ENCODE measurements at regions not wholly inside any gene's neighbourhood (a gene's known extent, or its start where the extent isn't known, plus 50 kb on each side); places are given as distances from the start of the nearest gene placed in this dataset.
"Not testable (repeated sequence)": the region's sequence is repeated elsewhere in the genome, so short reads cannot be mapped to it uniquely, and the experiment has no call there.

DNA sequence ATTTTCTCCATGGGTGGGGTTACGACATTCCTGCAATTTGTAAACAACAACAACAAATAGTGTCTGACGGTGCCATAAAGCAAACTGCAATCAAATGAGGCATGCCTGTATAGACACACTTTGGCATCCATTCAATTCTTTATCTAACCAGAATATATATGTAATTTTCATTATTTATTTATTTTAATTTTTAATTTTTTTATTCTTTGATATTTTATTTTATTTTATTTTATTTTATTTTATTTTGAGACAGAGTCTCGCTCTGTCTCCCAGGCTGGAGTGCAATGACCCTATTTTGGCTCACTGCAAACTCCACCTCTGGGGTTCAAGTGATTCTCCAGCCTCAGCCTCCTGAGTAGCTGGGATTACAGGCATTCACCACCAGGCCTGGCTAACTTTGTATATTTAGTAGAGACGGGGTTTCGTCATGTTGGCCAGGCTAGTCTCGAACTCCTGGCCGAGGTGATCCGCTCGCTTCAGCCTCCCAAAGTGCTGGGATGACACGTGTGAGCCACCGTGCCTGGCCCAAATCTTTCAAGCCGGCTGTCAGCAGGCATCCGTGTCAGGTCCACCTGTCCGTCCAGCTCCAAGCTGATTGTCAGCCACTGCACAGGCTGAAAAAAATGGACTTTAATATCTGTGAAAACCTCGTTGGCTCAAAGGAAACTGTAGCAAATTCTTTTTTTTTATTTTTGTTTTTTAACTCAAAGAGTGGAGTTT lies 200.8 kb downstream of the ASMT start:
- H3K9ac ChIP-seq (ENCODE audit: low read depth, low read length, poor library complexity, severe bottlenecking), result no peak overlapping the region
- no peaks in the 10 kb centered on the region for H3K9me3 ChIP-seq (ENCODE audit: insufficient read depth, low read depth, low read length)
- no peak overlapping the region for H2AFZ ChIP-seq (ENCODE audit: low read length)
- no peaks in the 10 kb centered on the region for H3K36me3 ChIP-seq (ENCODE audit: insufficient read depth, low read length)
- H3F3A ChIP-seq (ENCODE audit: low read depth), result no peaks in the 10 kb centered on the region
- H3K27me3 ChIP-seq (ENCODE audit: insufficient read depth, low read length, poor library complexity, severe bottlenecking), result no peaks in the 10 kb centered on the region
- no peak overlapping the region for H3K4me2 ChIP-seq (ENCODE audit: low read depth, low read length, poor library complexity, severe bottlenecking)
- no peaks in the 10 kb centered on the region for H4K20me1 ChIP-seq (ENCODE audit: insufficient read depth, low read length, poor library complexity, severe bottlenecking)
- H3K4me3 ChIP-seq (ENCODE audit: low read length, poor library complexity, severe bottlenecking), result no peak overlapping the region
- no peaks in the 10 kb centered on the region for H3K79me2 ChIP-seq (ENCODE audit: insufficient read depth, low read length)
- no peaks in the 10 kb centered on the region for H3K4me1 ChIP-seq (ENCODE audit: insufficient read depth, low read length, poor library complexity, severe bottlenecking)
- no peak for TF ChIP-seq EZH2phosphoT487 (IDR thresholded peaks at IDR 0.05; ENCODE audit: borderline replicate concordance)
- TF ChIP-seq, protein P1, sequence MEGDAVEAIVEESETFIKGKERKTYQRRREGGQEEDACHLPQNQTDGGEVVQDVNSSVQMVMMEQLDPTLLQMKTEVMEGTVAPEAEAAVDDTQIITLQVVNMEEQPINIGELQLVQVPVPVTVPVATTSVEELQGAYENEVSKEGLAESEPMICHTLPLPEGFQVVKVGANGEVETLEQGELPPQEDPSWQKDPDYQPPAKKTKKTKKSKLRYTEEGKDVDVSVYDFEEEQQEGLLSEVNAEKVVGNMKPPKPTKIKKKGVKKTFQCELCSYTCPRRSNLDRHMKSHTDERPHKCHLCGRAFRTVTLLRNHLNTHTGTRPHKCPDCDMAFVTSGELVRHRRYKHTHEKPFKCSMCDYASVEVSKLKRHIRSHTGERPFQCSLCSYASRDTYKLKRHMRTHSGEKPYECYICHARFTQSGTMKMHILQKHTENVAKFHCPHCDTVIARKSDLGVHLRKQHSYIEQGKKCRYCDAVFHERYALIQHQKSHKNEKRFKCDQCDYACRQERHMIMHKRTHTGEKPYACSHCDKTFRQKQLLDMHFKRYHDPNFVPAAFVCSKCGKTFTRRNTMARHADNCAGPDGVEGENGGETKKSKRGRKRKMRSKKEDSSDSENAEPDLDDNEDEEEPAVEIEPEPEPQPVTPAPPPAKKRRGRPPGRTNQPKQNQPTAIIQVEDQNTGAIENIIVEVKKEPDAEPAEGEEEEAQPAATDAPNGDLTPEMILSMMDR (conservative IDR thresholded peaks at IDR 0.05; ENCODE audit: low read length), result no peak
- no peaks in the 10 kb centered on the region for H3K9me2 ChIP-seq (replicated peaks; ENCODE audit: low read depth, low read length)

DNA sequence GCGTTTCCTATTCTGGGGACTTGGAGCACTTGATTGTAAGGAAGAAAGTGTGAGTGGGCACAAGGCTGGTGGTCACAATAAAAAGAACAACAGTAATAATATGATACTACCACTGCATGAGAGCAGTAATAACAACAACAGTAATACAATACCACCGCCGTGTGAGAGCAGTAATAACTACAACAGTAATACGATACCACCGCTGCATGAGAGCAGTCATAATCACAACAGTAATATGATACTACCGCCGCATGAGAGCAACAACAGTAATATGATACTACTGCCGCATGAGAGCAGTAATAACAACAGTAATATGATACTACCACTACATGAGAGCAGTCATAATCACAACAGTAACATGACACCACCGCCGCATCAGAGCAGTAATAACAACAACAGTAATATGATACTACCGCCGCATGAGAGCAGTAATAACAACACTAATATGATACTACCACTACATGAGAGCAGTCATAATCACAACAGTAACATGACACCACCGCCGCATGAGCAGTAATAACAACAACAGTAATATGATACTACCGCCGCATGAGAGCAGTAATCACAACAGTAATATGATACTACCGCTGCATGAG lies 201.6 kb downstream of the ASMT start:
- H3K9me2 ChIP-seq (replicated peaks; ENCODE audit: low read depth, low read length); H3K27me3 ChIP-seq (ENCODE audit: insufficient read depth, low read length, poor library complexity, severe bottlenecking); H4K20me1 ChIP-seq (ENCODE audit: insufficient read depth, low read length, poor library complexity, severe bottlenecking); H3K4me1 ChIP-seq (ENCODE audit: insufficient read depth, low read length, poor library complexity, severe bottlenecking); H3K79me2 ChIP-seq (ENCODE audit: insufficient read depth, low read length); H3K4me2 ChIP-seq (ENCODE audit: low read depth, low read length, poor library complexity, severe bottlenecking); H3K9me3 ChIP-seq (ENCODE audit: insufficient read depth, low read depth, low read length); H3K36me3 ChIP-seq (ENCODE audit: insufficient read depth, low read length); H3K9ac ChIP-seq (ENCODE audit: low read depth, low read length, poor library complexity, severe bottlenecking); H2AFZ ChIP-seq (ENCODE audit: low read length); H3K4me3 ChIP-seq (ENCODE audit: low read length, poor library complexity, severe bottlenecking); H3F3A ChIP-seq (ENCODE audit: low read depth): not testable (repeated sequence)

DNA sequence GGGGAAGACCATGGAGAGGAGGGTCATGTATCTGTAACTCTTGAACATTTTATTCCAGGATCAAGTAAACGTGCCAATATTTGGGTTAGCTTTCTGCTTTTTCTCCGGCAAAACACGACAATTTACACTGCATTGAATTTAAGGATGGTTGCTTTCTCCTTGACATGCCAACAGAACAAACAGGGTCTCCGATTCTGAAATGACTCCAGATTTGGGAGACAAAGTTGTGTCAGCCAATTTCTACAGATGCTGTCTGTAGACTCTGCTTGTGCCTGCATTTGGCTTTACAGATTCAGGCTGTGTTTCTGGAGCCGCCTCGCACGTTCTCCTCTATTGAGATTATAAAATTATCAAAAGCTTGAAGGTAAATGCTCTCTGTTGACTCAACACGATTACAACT lies 207.0 kb downstream of the ASMT start:
- Histone ChIP-seq H3K36me3 (ENCODE audit: insufficient read depth, low read length) (no peaks in the 10 kb centered on the region), H3K79me2 (ENCODE audit: insufficient read depth, low read length) (no peaks in the 10 kb centered on the region), H3K4me1 (ENCODE audit: insufficient read depth, low read length, poor library complexity, severe bottlenecking) (no peaks in the 10 kb centered on the region), H3F3A (ENCODE audit: low read depth) (no peaks in the 10 kb centered on the region), H3K27me3 (ENCODE audit: insufficient read depth, low read length, poor library complexity, severe bottlenecking) (no peaks in the 10 kb centered on the region), H4K20me1 (ENCODE audit: insufficient read depth, low read length, poor library complexity, severe bottlenecking) (no peaks in the 10 kb centered on the region), H3K9me2 (replicated peaks; ENCODE audit: low read depth, low read length) (no peaks in the 10 kb centered on the region), H3K4me3 (ENCODE audit: low read length, poor library complexity, severe bottlenecking) (no peak overlapping the region), H2AFZ (ENCODE audit: low read length) (no peak overlapping the region), H3K9me3 (ENCODE audit: insufficient read depth, low read depth, low read length) (no peaks in the 10 kb centered on the region), H3K9ac (ENCODE audit: low read depth, low read length, poor library complexity, severe bottlenecking) (no peak overlapping the region), H3K4me2 (ENCODE audit: low read depth, low read length, poor library complexity, severe bottlenecking) (no peak overlapping the region)
- TF ChIP-seq, protein P1 (conservative IDR thresholded peaks at IDR 0.05; ENCODE audit: low read length), result no peak
- TF ChIP-seq EZH2phosphoT487 (IDR thresholded peaks at IDR 0.05; ENCODE audit: borderline replicate concordance), result no peak

DNA sequence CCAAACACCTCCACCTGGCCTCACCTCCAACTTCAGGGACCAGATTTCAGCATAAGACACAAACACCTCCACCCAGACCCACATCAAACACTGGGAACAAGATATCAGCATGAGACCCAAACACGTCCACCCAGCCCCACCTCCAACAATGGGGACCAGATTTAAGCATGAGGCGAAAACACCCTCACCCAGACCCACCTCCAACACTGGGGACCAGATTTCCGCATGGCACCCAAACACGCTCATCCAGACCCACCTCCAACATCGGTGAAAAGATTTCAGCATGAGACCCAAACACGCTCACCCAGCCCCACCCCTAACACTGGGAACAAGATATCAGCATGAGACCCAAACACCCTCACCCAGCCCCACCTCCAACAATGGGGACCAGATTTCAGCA lies 210.0 kb downstream of the ASMT start:
- Histone ChIP-seq H3K4me3 (ENCODE audit: low read length, poor library complexity, severe bottlenecking) (no peak overlapping the region), H3K9me3 (ENCODE audit: insufficient read depth, low read depth, low read length) (no peaks in the 10 kb centered on the region)

More for the DNA sequence above, 210.0 kb downstream of the ASMT start:
- H3K36me3 ChIP-seq (ENCODE audit: insufficient read depth, low read length), result no peaks in the 10 kb centered on the region
- H2AFZ ChIP-seq (ENCODE audit: low read length), result no peak overlapping the region
- no peaks in the 10 kb centered on the region for H3F3A ChIP-seq (ENCODE audit: low read depth)
- H3K4me2 ChIP-seq (ENCODE audit: low read depth, low read length, poor library complexity, severe bottlenecking), result no peak overlapping the region
- no peaks in the 10 kb centered on the region for H3K27me3 ChIP-seq (ENCODE audit: insufficient read depth, low read length, poor library complexity, severe bottlenecking)
- TF ChIP-seq EZH2phosphoT487 (IDR thresholded peaks at IDR 0.05; ENCODE audit: borderline replicate concordance), result no peak
- TF ChIP-seq, protein P1 (conservative IDR thresholded peaks at IDR 0.05; ENCODE audit: low read length), result no peak
- no peaks in the 10 kb centered on the region for H4K20me1 ChIP-seq (ENCODE audit: insufficient read depth, low read length, poor library complexity, severe bottlenecking)
- no peaks in the 10 kb centered on the region for H3K4me1 ChIP-seq (ENCODE audit: insufficient read depth, low read length, poor library complexity, severe bottlenecking)
- no peaks in the 10 kb centered on the region for H3K79me2 ChIP-seq (ENCODE audit: insufficient read depth, low read length)
- no peak overlapping the region for H3K9ac ChIP-seq (ENCODE audit: low read depth, low read length, poor library complexity, severe bottlenecking)
- no peaks in the 10 kb centered on the region for H3K9me2 ChIP-seq (replicated peaks; ENCODE audit: low read depth, low read length)

All from Loucy (cell line).